Tibial nerve (tissue), 3 donors: ENCODE measurements at regions not wholly inside any gene's neighbourhood (a gene's known extent, or its start where the extent isn't known, plus 50 kb on each side); places are given as distances from the start of the nearest gene placed in this dataset.

Experiments
- POLR2A ChIP-seq, 2 donors: fragments of 450-650 bp; IDR thresholded peaks; one replicate each; pipeline ENCODE4 v1.6.1; 2017; ENCODE audit warnings: antibody characterized with exemption in 2 of 2, mild to moderate bottlenecking in 2 of 2, moderate library complexity in 2 of 2
- TF ChIP-seq, protein P1 (sequence below), 5 experiments: fragments of 200-600 bp in 3 of 5; fragments of 450-650 bp in 2 of 5; sonication (generic) in 3 of 5; IDR thresholded peaks; one replicate each; pipeline ENCODE4 v1.5.1; 2016 to 2019; ENCODE audit warnings: antibody characterized with exemption in 5 of 5, mild to moderate bottlenecking in 3 of 5, moderate library complexity in 2 of 5

DNA sequence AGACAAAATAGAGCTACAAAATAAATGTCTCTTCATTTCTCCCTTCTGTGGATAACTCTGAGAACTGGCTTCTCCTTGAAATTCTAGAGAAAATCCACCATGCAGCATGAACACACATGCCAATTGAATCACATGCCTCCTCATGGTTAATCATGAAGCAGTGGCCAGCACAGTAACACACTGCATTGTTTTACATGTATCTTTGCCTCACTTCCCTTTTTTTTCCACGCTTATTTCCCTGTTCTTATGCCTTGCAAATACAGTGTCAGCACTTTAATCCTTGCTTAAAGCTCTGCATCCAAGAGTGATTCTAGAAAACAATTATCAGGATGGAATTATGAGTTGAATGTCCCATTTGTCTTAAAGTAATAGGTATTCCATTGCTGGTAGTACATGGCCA is 50.3 kb upstream of the ZBTB7C start:
- TF ChIP-seq, protein P1, sequence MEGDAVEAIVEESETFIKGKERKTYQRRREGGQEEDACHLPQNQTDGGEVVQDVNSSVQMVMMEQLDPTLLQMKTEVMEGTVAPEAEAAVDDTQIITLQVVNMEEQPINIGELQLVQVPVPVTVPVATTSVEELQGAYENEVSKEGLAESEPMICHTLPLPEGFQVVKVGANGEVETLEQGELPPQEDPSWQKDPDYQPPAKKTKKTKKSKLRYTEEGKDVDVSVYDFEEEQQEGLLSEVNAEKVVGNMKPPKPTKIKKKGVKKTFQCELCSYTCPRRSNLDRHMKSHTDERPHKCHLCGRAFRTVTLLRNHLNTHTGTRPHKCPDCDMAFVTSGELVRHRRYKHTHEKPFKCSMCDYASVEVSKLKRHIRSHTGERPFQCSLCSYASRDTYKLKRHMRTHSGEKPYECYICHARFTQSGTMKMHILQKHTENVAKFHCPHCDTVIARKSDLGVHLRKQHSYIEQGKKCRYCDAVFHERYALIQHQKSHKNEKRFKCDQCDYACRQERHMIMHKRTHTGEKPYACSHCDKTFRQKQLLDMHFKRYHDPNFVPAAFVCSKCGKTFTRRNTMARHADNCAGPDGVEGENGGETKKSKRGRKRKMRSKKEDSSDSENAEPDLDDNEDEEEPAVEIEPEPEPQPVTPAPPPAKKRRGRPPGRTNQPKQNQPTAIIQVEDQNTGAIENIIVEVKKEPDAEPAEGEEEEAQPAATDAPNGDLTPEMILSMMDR (IDR thresholded peaks at IDR 0.05): no peak
- no peak for TF ChIP-seq POLR2A (IDR thresholded peaks at IDR 0.05)
